Spleen (tissue), 11 donors: ENCODE measurements at regions not wholly inside any gene's neighbourhood (a gene's known extent, or its start where the extent isn't known, plus 50 kb on each side); places are given as distances from the start of the nearest gene placed in this dataset.

ENCODE experiments used
- DNase-seq: peaks from one replicate; pipeline ENCODE4 v3.0.0-alpha.2; 2020
- H3K27ac ChIP-seq, 8 donors: fragments of 200-600 bp; sonication (generic) in 7 of 8; 1 replicate in 4 of 8; 2 replicates in 4 of 8; pipeline versions ENCODE4 v1.5.0 to v1.8.0; 2016 to 2021; ENCODE audit warnings: inconsistent platforms in 4 of 8, mild to moderate bottlenecking in 4 of 8, moderate library complexity in 1 of 8
- H3K27me3 ChIP-seq, 7 donors: fragments of 200-600 bp; sonication (generic) in 6 of 7; replicated peaks in 1 of 7; 1 replicate in 4 of 7; 2 replicates in 3 of 7; pipeline versions ENCODE4 v1.5.0 to v1.8.0; 2016 to 2021; ENCODE audit warnings: inconsistent platforms in 3 of 7, mild to moderate bottlenecking in 1 of 7
- H3K36me3 ChIP-seq, 6 donors: fragments of 200-600 bp; sonication (generic) in 5 of 6; 1 replicate in 4 of 6; 2 replicates in 2 of 6; pipeline versions ENCODE4 v1.5.0 to v1.8.0; 2016 to 2021; ENCODE audit warnings: inconsistent platforms in 2 of 6
- H3K4me1 ChIP-seq, 6 donors: fragments of 200-600 bp; sonication (generic) in 5 of 6; 1 replicate in 3 of 6; 2 replicates in 3 of 6; pipeline versions ENCODE4 v1.5.0 to v1.8.0; 2016 to 2021; ENCODE audit warnings: inconsistent platforms in 3 of 6
- H3K4me3 ChIP-seq, 8 donors: fragments of 200-600 bp; sonication (generic) in 7 of 8; 1 replicate in 4 of 8; 2 replicates in 4 of 8; pipeline versions ENCODE4 v1.5.0 to v1.8.0; 2016 to 2021; ENCODE audit warnings: inconsistent platforms in 4 of 8, mild to moderate bottlenecking in 4 of 8, moderate library complexity in 2 of 8
- H3K9me3 ChIP-seq, 8 donors: fragments of 200-600 bp; sonication (generic) in 7 of 8; 1 replicate in 4 of 8; 2 replicates in 4 of 8; pipeline versions ENCODE4 v1.5.0 to v1.8.0; 2016 to 2021; ENCODE audit warnings: inconsistent platforms in 4 of 8
- POLR2A ChIP-seq, 3 donors: fragments of 450-650 bp; IDR thresholded peaks; one replicate each; pipeline ENCODE4 v1.5.1; 2017; ENCODE audit warnings: antibody characterized with exemption in 3 of 3, mild to moderate bottlenecking in 1 of 3
- POLR2AphosphoS5 ChIP-seq, 3 donors: sonication (generic); formaldehyde crosslinking; IDR thresholded peaks; one replicate each; pipeline ENCODE4 v1.5.1; 2017; ENCODE audit warnings: antibody characterized with exemption in 3 of 3
- WGBS, 5 donors: extraction: QIAGEN DNeasy Blood & Tissue Kit in 3 of 5; methylation state at CpG; one replicate each; pipeline versions ENCODE4 v1.1.5 to v1.1.7; 2013 to 2018; 5-methylcytosine and 5-hydroxymethylcytosine counted together
- intact Hi-C: fragments of 100-400 bp; cut with DNase I; formaldehyde crosslinking; loops from one replicate; pipeline ENCODE4 v1.15.0; 2023; ENCODE audit warnings: low total_unique reads
- TF ChIP-seq, protein P1 (sequence below), 11 experiments: fragments of 200-600 bp in 7 of 11; fragments of 450-650 bp in 4 of 11; sonication (generic) in 4 of 11; IDR thresholded peaks in 8 of 11; conservative IDR thresholded peaks in 3 of 11; 1 replicate in 7 of 11; 2 replicates in 4 of 11; pipeline versions ENCODE4 v1.4.0 to v1.8.0; 2016 to 2021; ENCODE audit warnings: antibody characterized with exemption in 11 of 11, inconsistent platforms in 4 of 11, mild to moderate bottlenecking in 1 of 11
- donor health status: healthy with polysubstance abuse.
- donor health status: DM: no; HTN: no; CAD: no; lungs with moderate emphysema.
- donor health status: DM: no; HTN: no; CAD: no.
- donor health status: Bipolar disorder and iron deficiency.
- donor health status: healthy.
- donor health status: DM: no; HTN: no; CAD: no.
- donor health status: DM: yes; HTN: yes; CAD: no.

DNA sequence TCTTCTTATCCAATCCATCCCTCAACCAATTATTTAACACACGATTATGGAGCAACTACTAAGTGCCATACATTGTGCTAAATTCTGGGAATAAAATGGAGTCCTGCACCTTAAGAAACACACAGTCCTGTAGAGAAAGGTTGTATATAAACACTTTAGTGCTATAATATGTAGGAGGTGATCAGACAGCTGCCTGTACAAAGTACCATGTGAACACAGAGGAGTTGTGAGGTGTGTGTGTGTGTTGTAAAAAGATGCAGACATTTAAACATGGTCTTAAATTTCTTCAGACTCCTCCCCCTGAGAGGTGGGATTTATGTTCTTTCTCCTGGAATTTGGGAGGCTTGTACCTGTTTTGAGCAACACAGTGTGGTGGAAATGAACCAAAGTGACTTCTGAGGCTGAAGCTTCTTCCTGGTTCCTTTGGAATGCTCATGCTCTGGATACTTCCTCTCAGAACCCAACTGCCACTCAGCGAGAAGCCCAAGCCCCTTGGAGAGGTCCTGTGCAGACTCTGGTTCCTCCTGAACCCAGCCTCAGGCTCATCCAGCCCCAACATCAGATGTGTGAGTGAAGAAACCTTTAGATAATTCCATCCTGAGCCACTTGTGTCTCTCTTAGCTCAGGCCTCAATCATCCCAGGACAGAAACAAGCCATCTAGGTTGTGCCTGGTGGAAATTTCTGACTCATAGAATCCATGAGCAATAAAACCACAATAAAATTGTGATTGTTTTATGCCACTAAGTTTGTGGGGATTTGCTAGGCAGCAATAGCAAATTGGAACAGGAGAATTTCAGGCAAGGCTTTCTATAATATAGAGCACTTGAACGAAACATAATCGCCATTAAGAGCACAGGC lies 161.2 kb upstream of the FAM3C start:
- intact Hi-C loops = no loop called here
- Histone ChIP-seq H3K9me3 (no peaks in the 10 kb centered on the region), H3K27ac (no peak overlapping the region), H3K27me3 (no peaks in the 10 kb centered on the region), H3K4me1 (no peaks in the 10 kb centered on the region), H3K4me3 (no peak overlapping the region), H3K36me3 (no peaks in the 10 kb centered on the region)
- DNase-seq = no peak
- TF ChIP-seq, protein P1, sequence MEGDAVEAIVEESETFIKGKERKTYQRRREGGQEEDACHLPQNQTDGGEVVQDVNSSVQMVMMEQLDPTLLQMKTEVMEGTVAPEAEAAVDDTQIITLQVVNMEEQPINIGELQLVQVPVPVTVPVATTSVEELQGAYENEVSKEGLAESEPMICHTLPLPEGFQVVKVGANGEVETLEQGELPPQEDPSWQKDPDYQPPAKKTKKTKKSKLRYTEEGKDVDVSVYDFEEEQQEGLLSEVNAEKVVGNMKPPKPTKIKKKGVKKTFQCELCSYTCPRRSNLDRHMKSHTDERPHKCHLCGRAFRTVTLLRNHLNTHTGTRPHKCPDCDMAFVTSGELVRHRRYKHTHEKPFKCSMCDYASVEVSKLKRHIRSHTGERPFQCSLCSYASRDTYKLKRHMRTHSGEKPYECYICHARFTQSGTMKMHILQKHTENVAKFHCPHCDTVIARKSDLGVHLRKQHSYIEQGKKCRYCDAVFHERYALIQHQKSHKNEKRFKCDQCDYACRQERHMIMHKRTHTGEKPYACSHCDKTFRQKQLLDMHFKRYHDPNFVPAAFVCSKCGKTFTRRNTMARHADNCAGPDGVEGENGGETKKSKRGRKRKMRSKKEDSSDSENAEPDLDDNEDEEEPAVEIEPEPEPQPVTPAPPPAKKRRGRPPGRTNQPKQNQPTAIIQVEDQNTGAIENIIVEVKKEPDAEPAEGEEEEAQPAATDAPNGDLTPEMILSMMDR (IDR thresholded peaks at IDR 0.05 in 8 of 11, conservative IDR thresholded peaks at IDR 0.05 in 3 of 11) = no peak
- no peak for TF ChIP-seq POLR2A (IDR thresholded peaks at IDR 0.05)
- TF ChIP-seq POLR2AphosphoS5 (IDR thresholded peaks at IDR 0.05) = no peak
- 89 to 96% (median 94%) methylated on average over 3 to 4 of the region's 4 CpGs for WGBS, 5 donors

DNA sequence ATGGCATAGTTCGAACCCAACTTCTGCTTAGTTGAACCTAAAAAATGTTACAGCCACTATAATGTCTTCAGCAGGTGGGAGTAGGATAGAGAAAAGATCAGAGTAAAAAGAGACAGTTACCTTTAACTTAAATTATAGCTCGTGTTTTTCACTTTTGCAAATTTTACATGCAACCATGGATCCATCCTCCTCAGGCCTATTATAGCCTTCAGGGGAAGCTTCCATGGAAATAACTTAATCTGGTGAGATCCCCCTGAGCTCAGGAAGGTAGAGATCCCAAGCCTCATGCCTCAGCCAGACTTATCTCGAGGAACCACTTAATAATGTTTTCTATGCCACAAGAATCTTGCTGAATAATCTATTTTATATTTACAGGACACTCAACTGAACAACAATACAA lies 159.4 kb upstream of the FAM3C start:
- DNase-seq = no peak
- H3K4me1 ChIP-seq = no peaks in the 10 kb centered on the region
- H3K27ac ChIP-seq = no peak overlapping the region
- TF ChIP-seq, protein P1 (IDR thresholded peaks at IDR 0.05 in 8 of 11, conservative IDR thresholded peaks at IDR 0.05 in 3 of 11) = no peak
- TF ChIP-seq POLR2A (IDR thresholded peaks at IDR 0.05) (no peak), POLR2AphosphoS5 (IDR thresholded peaks at IDR 0.05) (no peak)
- H3K4me3 ChIP-seq = no peak overlapping the region
- H3K27me3 ChIP-seq = no peaks in the 10 kb centered on the region
- H3K36me3 ChIP-seq = no peaks in the 10 kb centered on the region
- intact Hi-C loops = no loop called here
- H3K9me3 ChIP-seq = no peaks in the 10 kb centered on the region
- WGBS, 5 donors = 76 to 84% (median 82%) methylated on average over 3 of the region's 3 CpGs

DNA sequence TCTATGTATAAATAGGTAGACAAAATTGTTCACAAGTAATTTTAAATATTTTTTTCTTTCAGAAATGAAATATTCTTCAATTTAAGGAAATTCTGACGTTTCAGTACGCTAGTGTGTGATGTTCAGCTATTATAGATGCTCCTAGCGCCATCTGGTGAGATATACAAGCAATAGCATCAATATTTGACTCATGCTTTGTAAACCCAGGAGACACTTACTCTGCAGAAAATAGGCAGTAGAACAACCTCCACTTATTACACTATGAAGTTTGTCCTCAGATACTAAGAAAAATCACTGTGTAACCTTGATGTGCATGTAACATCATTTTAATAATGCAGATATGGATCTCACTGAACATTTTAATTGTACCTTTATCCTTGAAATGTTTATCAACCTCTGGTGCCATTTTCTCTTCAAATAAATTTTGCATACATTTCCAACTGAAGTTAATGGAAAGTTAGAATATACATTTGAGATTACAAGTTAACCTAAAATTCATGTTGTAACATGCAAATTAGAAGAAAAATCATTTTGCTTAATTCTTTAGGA lies 151.5 kb upstream of the FAM3C start:
- TF ChIP-seq, protein P1 (IDR thresholded peaks at IDR 0.05 in 8 of 11, conservative IDR thresholded peaks at IDR 0.05 in 3 of 11) = peak; percentile 43 to 80 (median 76)
- TF ChIP-seq POLR2A (IDR thresholded peaks at IDR 0.05) (no peak), POLR2AphosphoS5 (IDR thresholded peaks at IDR 0.05) (no peak)
- Histone ChIP-seq H3K36me3 (no peaks in the 10 kb centered on the region), H3K27ac (no peak overlapping the region), H3K9me3 (no peaks in the 10 kb centered on the region), H3K27me3 (no peaks in the 10 kb centered on the region), H3K4me1 (peaks cover 0 to 9% (median 0%) of the 10 kb centered on the region in 6 donors), H3K4me3 (no peak overlapping the region)
- WGBS, 5 donors = 0 to 2% (median 1%) methylated on average over 3 of the region's 3 CpGs
- DNase-seq = no peak
- intact Hi-C loops = loop anchor here (2.0 kb wide), 1 partner anchor 181 kb away; no protein-coding TSS in a partner anchor
